GM12874 (cell line): ENCODE measurements at regions not wholly inside any gene's neighbourhood (a gene's known extent, or its start where the extent isn't known, plus 50 kb on each side); places are given as distances from the start of the nearest gene placed in this dataset.

ENCODE experiments used
- CTCF ChIP-seq: IDR thresholded peaks from 2 replicates; pipeline ENCODE4 v1.5.1; 2011; ENCODE audit warnings: low read depth, mild to moderate bottlenecking, control low read depth, low read length, moderate library complexity; ENCODE audit not compliant: insufficient read depth

GRCh38 chr6:115796061-115796460 lies 264.6 kb downstream of the FRK start:
- TF ChIP-seq CTCF, result no peak

- no peak for TF ChIP-seq CTCF
Measured at GRCh38 chr6:115783402-115784061, 277.2 kb downstream of the FRK start.

GRCh38 chr6:115782612-115783011 lies 278.1 kb downstream of the FRK start:
- TF ChIP-seq CTCF, result no peak

- no peak for TF ChIP-seq CTCF
Measured at GRCh38 chr6:115773741-115774140, 286.9 kb downstream of the FRK start.

GRCh38 chr6:115770851-115771250 lies 289.8 kb downstream of the FRK start:
- TF ChIP-seq CTCF, result no peak

GRCh38 chr6:115768500-115768899 lies 292.2 kb downstream of the FRK start:
- TF ChIP-seq CTCF, result no peak

- TF ChIP-seq CTCF, result no peak
Measured at GRCh38 chr6:115767931-115768330, 292.8 kb downstream of the FRK start.
